Ramos (cell line): ENCODE measurements at regions not wholly inside any gene's neighbourhood (a gene's known extent, or its start where the extent isn't known, plus 50 kb on each side); places are given as distances from the start of the nearest gene placed in this dataset.
"Not testable (repeated sequence)": the region's sequence is repeated elsewhere in the genome, so short reads cannot be mapped to it uniquely, and the experiment has no call there.

ENCODE experiments used
- in situ Hi-C: fragments of 300-500 bp; cut with MboI; formaldehyde crosslinking; loops from one replicate; pipeline ENCODE4 v1.14.3; 2022; ENCODE audit warnings: low sequenced_read_pairs; ENCODE audit not compliant: unreplicated experiment

DNA sequence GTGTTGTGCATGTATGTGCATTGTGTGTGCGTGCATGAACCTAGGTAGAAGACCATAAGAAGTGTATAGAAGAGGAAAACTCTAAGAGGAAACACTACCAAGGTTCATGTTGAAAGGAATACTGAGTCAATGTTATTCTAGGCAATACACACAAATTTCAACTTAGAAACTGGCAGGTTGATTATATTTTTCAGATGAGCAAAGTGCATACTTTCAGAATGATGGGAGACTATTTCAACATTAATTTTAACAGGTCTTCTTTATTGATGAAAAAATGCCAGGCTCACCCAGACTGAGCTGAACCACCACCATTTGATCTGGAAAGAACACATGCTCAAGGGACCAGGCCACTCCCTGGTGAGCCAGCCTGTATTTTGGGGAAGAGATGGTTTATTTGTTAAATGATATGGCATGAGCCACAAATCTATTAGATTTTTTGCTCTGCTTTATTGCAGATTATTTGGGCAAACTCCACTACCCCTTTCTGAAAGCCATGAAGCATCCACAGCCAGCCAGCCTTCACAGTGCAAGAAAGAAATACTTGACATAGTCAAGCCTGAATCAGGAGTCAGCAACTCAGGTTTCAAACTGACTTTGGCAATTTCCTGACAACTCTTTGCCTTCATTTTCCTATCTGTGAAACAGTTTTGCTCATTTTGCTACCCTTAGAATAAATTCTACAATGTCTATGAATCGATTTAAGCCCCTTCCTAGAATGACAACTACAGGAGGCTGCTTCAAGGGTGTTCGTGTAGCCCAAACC lies 368.9 kb downstream of the COG6 start:
- in situ Hi-C loops, result no loop called here

DNA sequence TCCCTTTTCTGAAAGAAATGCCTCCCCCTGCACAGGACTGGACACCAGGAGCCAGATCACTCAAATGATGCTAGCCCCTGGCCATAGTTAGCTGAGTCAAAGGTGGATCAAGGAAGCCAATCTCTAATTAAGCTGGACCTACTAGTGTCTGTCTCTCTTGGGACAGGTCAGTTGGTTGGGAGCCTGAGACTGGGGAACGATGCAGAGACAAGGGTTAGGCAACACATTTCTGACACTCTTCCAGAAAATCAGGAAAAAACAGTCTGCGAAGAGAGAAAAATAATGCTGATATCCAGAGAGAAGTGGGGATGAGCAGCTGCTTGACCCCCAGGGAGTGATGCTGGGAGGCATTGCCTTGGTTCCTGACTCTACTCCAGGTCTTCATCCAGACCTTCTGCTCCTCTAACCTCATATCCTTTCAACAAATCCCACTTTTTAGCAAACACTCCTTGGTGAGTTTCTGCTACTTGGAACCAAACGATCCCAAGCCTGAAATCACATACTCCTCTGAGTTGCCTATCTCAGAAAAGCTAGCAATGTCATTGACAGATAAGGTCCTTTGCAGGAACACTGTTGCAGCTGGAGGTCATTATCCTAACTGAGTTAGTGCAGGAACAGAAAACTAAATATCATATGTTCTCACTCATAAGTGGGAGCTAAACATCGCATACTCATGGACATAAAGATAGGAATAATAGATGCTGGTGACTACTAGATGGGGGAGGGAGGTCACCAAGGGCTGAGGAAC lies 369.7 kb downstream of the COG6 start:
- in situ Hi-C loops, result no loop called here

DNA sequence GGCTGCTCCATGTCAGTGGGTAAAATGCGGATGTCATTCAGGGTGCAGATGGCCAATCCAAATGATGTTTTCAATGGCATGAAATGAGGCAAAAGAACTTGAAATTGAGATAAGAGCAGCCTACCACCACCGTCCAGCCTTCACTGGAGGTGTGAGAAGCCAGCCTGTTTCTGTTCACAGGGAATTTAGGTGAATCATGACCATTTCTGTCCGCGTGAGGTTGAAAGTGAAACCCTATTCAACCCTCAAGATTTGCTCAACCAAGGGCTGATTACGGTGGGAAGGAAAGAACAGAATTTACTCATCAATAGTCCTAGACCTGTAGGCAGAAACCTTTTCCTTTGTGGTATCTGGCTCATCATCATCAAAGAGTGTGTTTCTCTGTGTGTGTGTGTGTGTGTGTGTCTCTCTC lies 370.7 kb downstream of the COG6 start:
- in situ Hi-C loops, result no loop called here

DNA sequence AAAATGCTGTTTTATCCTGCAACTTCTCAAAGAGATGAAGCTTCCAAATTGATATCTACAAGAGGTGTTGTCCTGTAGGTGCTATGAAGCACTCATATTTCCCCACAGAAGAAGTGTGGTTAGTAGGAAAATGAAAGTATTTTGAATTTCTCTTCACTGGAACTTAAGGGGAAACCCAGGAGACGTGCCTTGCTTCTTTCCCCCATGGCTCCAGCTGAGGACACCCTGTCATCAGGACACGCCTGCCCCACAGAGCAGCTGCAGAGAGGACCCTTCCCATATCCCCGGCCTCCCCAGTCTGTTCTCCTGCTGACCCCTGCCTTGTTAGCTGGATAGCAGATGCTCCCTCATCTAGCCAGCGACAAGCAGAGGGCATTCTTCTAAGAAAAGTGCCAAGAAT lies 371.3 kb downstream of the COG6 start:
- in situ Hi-C loops, result no loop called here

DNA sequence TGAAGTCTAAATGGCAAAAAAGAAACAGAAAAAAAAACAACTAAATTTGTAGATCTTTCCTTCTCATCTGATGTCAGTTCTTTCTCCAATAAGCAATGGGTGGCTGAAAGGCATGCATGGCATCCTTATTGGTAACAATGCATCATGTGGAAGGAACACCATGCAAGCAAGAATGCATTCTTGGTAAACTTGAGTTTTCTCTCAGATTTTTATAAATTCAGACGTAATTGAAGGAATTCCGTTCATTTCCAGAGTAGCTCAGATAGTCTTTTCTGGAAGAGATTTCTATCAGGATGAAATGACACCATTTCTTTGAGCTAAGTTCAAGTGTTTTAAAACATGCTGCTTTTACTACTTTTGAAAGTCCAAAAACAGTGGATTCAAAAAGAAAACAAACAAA lies 373.0 kb downstream of the COG6 start:
- in situ Hi-C loops, result no loop called here

DNA sequence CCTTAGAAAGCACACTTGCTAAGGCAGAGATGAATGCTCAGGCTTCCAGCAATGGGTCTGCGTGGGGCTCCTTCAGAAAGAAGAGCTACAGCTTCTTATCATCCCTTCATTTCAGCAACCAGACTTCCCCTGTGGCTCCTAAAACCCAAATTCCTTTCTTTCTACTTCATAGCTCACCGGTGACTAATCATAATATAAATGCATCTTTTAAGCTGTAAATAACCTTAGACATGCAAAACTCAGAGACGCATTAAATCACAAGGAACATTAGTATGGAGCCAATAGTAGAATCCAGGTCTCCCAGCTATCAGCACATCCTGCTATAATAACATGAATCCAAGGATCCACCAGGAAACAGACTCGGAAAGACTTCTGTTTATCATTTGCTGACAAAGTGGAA lies 375.6 kb downstream of the COG6 start:
- in situ Hi-C loops, result no loop called here

DNA sequence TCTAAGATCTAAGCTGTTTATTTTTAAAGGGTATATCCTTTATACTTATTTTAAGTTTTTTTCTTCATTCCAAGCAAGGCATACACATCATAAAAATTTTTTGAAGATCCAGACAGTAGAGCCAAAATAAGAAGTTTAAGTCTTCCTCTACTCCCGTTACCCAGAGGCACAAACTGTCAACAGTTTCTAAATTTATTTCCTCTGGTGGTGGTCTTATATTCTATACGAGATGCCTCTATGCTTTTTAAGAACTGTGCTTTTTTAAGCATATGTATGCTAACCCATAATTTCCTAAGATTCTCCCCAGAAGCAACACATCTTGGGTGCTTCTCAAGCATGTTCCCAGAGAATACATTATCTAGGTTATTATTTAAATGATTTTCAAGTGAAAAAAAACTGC lies 383.6 kb downstream of the COG6 start:
- in situ Hi-C loops, result no loop called here

DNA sequence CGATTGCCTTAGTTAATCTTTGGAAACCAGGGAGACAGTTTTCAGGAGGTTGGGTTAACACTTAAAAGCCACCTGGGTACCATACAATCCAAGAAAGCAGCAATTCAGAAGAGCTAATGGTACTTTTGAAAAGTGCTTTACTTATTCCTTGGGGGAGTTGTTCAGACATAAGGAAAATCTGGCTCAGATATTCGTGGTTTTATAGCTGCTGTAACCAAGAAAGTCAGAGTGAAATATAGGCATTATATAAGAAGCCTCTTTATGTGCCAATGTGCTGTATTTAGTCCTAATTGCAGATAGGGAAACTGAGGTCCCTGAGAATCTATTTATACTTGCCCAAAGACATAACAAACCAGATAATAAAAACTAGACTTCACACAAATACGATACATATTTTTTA lies 387.5 kb downstream of the COG6 start:
- in situ Hi-C loops, result no loop called here

DNA sequence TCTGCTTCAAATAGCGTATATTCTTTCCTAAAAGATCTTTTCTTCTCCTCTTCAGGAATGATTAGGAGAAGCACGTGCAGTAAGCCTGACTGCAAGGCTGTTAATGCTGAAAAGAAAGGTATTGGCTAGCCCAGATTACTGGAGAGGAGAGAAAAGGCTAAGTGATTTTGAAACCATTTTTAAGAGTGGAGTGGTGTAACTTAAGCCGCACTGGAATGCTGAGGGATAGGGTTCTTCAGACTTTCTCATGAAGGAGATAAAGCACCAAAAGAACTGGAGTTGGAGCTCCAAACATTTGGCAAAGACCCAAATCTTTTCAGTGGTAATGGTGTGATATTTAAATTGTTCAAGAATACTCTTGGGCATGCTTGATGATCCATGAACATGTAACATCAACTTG lies 388.3 kb downstream of the COG6 start:
- in situ Hi-C loops, result no loop called here

DNA sequence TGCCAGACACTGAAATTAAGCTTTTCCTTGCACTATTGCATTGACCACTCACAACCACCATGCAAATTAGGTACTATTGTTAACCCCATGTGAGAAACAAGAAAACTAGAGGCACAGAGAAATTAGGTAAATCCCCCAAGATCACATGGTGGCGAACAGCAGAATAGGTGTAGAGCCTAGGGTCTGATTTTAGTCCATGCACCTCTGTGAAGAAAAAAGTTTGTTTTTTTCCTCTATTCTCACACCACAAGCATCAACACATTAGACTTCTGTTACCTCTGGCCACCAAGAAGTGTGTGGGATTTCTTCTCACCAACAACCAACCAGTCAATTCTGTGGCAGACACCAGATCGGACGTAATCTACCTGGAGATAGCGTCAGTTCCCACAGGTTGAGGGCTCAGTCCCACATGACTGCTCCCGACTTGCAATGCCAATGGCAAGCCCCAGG lies 391.9 kb downstream of the COG6 start:
- in situ Hi-C loops, result no loop called here

DNA sequence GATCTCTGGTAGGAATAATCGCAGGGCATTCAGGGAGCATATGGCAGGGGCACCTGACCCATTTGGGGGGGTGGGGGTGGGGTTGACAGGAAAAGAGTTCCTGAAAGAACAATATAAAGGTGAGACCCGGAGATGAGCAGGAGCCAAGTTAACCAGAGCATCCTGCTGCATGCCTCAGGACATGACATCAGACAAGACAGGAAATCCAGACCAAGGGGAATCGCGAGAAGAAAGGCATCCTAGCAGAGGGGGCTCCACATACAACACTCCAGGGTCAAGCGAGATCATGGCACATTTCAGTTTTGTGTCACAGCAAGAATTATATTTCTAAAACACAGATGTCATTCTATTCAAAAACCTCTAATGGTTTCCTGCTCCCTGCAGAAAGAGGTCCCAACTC lies 393.1 kb downstream of the COG6 start:
- in situ Hi-C loops, result no loop called here

DNA sequence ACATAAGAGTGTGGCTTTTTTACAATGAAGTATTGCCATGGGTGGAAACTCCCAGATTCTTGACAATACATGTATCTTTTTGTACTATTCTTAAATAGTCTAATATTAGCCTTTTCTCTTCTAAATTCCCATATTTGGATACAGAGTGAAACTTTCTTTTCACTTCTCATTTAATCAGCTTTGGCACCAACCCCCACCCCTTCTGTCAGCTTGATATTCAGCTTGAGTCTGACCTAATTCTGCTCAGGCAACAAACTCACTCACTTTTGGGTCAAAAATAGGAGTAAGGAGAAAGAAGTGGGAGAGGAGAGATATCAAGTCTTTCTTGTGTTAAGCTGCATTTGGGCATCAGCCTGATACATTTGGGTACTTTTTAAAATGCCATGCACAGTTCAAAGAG lies 397.5 kb downstream of the COG6 start:
- in situ Hi-C loops, result no loop called here

DNA sequence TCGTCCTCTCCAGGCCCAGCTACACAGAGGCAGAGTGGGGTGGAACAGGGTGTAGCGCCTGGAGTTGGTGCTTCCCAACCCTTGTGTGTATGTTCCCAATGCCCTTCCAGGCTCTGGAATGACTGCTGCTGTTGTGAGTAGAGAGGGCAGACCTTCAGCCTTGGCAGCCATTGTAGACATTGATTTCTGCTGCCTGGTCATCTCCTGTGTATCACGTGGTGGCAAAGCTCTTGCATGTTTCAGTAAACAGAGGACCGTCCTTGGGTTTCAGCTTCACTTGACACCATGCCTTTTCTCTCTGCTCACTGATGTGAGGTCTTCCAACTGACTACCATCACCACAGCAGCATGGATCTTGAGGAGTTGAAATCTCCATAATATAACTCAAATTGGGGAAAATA lies 397.9 kb downstream of the COG6 start:
- in situ Hi-C loops, result no loop called here

DNA sequence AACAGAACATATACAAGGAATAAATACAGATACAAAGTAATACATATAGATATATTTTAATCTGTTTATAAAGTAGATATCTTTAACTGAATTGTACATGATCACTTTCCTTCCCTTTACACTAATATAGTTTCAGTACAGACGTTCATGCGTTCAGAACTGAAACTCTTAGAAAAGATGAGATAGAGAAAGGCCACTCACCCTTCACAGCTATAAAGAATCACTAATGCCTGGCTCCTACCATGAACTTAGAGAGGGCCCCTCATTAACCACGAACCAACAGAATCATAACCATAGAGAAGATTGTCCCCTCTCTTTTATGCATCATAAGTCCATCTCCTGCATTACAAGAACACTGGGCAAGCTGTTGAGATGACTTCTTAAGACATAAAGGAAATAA lies 399.0 kb downstream of the COG6 start:
- in situ Hi-C loops, result not testable (repeated sequence)

DNA sequence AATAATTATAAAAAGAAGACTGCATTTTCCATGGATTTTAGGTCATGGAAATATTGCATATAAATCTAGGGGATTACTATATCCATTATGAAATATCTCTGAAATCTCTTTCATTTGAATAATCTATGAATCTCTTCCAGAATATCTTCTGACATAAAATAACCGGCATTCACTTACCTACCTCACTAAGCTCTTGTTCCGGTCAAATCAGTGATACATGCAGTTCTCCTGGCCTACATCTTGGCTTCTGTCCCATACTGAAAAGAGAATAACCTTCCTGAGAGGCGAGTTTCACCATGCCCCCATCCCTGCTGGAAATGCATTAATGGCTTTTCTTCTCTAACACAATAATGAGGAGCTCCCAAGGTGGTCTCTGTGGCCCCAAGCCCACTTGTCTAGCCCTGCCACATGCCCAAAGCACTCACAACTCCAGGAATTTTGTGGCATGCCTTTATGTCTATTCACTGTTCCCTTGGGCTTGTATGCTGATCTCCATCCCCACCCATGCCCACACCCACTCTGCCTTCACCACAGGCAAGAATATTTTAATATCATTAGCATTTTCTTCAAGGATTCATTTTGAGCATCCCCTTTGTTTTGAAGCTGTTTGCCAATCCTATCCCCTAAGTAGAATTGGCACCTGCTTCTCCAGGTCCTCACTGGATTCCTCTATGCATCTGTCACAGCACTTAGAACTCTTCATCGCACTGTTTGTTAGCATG lies 401.6 kb downstream of the COG6 start:
- in situ Hi-C loops, result no loop called here

DNA sequence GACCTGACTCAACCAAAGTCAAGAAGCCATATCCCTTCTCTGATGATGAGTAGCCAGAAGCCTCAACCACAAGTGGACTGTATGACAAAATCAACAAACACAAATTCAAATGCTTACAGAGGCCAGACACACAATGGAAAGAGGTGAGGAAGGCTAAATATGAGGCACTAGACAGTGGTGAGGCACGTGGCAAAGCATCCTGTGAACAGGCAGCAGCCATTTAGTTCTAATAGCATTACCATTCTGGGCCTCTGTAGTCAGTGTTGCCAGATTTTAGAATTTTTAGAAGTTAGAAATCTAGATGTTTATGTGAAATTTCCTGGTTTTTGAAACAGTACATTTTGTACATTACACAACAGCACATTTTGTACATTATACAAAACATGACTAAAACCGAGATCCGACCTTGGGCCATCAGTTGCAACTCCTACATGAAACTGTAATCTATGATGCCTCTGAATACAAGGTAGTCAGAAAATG lies 403.3 kb downstream of the COG6 start:
- in situ Hi-C loops, result no loop called here

DNA sequence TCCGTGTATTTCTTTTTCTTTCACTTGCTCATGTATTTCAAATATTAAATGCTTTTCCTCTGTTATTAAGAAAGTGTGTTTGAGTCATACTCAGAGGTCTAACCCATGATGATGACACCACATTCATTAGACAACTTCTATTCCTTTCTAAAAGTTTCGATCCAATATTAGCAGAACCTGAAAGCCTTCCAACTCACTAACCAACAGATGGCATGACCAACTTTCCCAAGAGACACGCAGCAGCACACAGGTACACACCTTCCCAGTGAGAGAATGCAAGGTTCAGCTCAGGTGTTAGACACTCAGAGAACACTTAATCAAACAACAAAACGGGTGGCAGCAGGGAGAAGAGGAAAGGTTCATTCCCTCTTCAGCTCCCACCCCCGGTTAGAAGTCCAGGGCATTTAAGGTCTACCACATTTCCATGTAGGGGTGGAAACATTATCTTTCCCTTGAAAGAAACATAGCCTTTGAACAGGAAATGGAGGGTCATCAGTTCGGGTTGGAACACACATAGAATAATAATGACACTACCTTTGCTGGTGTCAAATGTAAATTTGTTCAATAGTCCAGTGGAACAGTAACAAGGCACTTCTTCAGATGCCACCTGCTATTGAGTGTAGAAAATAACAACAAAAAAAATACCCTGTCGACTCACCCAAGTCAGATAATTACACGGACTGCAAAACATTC lies 404.2 kb downstream of the COG6 start:
- in situ Hi-C loops, result no loop called here

DNA sequence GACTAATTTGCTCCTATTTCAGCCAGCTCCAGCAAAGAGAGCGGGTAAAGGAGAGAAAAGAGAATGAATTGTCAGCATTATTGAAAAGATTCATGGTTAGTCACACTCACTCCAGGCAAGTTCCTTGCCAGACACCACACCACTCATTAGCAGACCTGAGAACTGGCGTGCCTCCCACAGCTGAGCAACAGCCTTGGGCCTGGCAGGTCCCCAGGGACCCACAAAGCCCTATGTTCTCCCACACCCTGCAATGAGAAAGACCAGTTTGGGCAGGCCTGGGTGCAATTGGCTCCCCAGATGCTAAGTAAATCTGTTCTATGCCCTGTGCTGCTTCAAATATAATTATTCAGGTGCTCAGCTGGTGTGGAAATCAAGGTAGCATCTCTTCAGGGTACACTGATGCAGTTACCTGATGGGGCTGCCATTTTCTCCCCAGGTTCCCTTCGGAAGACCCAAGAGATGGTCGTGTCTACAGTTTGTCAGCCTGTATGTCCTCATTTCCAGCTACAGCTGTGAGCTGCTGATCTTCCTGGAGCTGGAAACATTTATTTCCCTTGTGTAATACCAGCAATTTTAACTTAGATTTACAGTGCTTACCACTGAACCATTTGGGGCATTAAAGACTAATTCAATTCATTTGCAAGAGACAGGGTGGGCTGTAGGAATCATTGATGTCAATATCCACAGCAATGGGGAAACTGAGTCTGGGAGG lies 405.0 kb downstream of the COG6 start:
- in situ Hi-C loops, result no loop called here

DNA sequence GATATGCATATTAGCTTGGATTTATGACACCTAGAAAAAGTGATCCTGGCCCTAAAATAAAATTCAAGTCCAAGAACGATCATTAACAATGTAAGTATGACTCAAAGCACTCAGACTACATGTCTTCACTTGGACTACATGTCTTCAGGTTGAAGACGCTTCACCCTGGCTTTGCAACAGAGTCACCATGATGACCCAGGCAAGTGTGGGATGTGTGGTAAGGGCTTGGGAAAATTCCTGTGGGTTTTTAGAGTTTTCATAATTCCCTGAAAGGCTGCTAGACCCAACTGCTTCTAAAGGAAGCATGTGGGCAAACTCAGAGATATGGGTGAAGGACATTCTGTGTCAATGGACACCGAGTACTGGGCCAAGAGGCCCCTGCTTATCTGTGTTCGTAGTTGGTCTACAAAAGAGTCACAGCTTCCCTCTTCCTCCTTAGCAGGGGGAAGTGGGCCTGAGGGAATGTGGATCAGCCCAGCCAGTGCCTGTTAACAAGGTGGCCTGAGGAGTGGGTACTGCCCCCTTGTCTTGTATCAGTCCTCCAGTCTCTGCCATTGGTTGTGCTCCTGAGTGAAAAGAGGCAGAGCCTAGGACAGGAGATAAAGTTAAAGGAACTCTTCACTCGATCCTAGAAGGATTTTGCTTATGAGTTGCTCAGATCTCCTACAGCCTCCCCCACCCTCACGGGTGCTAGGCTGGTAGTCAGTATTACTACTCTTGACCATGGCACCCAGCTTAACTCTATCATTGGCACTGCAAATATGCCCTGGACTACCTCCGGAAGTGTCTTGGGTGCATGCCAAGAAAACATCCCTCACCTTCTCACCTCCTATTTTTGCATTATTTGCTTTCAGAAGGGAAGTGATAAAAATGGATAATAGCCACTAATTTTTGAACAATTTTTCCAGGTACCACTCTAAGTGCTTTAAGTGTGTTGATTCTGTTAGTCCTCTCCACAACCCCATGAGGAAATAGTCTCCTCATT lies 406.3 kb downstream of the COG6 start:
- in situ Hi-C loops, result no loop called here
